RPMI8226 (cell line): ENCODE measurements at regions not wholly inside any gene's neighbourhood (a gene's known extent, or its start where the extent isn't known, plus 50 kb on each side); places are given as distances from the start of the nearest gene placed in this dataset.
"Not testable (repeated sequence)": the region's sequence is repeated elsewhere in the genome, so short reads cannot be mapped to it uniquely, and the experiment has no call there.

Experiments used
- DNase-seq: peaks from one replicate; pipeline ENCODE4 v3.0.0-alpha.2; 2015

DNA sequence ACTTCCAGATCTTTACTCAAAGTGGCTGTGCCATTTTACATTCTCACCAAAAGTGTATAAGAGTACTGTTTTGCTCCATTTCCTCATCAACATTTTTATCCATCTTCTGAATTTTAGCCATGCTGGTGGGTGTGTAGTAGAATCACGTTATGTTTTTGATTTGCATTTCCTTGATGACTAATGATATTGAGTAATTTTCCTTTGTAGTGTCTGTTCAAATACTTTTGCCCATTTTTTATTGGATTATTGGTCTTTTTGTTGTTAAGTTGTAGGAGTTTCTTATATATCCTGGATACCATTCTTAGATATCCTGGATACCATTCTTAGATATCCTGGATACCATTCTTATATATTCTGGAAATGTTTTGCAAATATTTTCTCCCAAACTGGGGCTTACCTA lies 344.9 kb downstream of the LRRC3B start:
- DNase-seq, result no peak

DNA sequence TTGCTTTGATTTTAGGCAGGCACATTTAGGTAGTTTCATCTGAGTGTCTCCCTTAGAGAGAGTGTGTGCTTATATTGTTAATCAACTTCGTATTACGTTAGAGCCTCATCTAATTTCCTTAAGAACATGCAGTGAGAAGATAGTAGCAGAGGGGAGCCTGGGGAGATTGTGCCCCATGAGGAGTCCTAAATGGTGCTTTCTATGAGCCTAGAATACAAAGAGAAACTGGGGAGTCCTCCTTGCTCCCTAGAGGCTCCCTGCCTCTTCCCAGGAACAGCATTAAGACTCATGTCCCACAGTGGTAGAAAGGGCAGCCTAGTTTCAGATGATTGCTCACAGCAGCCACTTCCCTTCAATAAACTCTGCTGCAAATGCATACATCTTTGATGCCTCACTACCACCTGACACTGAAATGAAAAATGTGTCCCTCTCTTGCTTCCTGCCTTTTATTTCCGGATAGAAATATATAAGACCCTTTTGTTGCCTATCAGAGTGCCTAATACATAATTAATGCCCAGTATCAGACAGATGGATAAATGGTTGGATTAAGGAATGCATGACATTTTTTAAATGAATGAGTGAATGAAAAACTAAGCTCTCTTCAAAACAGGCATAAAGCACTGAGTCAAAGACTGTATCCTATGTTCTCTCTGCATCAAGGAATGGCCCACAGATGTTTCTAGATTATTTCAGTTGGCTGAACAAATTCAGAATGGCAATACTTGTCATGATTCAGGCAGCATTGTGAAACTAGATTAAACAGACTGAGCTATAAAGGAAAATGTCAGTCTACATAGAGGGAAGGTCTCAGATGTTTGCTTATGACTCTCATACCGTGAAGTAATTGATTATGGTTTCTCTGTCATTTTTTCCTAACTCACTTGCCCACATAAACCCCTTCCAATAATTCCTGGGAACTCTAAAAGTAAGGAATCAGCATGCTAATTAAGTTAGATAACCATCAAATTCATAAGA lies 362.1 kb downstream of the LRRC3B start:
- DNase-seq, result no peak

DNA sequence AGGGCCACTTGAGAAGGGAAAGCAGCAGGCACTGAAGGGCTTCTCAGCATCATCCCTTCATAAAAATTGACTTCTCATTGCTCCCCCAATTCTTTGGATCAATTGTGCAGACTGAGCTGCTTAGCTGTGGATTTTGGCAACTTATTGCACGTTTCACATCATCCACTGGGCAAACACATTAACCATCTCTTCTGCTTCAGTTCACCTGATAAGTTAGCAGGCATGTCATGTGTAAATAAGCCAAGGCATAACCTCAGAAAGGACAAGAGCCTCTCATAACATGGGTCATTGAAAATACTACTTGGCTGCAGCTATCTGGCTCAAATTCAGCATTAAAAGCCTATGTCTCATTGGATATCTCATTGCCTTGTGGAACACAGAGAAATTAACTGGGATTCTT lies 366.5 kb downstream of the LRRC3B start:
- no peak for DNase-seq

DNA sequence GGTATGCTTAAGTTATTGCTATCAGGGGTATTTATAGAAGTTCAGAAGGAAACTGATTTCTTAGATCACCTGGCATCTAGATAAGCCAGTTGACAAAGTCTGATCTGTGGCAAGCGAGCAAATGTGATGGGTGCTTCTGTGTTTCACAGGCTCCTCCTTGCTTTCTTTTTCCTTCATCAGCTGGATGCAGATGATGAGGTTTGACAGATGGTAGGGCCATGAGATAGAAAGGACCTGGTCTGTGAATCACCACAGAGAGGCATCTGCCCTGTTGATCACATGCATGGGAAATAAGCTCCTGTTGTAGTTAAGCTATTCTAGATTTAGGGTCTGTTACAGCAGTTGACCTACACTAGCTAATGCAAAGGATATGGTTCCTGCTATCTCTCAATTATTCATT lies 372.0 kb downstream of the NEK10 start:
- DNase-seq, result no peak

DNA sequence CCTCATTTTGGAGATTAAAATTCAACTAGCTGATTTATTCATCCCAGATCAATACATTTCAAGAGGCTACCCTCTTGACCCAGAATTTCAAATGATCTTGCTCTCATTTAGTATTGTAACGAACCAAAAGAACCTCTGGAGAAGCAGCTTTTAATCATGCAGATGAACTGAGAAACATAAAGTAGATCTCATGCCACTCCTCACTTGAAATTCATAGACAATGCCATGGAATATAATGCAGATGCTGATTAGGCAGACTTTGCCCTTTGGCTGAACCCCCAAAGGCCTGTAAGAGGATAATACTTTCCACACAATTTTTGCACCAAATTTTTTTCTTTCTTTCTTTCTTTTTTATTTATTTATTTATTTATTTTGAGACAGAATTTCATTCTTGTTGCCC lies 358.3 kb downstream of the NEK10 start:
- no peak for DNase-seq

DNA sequence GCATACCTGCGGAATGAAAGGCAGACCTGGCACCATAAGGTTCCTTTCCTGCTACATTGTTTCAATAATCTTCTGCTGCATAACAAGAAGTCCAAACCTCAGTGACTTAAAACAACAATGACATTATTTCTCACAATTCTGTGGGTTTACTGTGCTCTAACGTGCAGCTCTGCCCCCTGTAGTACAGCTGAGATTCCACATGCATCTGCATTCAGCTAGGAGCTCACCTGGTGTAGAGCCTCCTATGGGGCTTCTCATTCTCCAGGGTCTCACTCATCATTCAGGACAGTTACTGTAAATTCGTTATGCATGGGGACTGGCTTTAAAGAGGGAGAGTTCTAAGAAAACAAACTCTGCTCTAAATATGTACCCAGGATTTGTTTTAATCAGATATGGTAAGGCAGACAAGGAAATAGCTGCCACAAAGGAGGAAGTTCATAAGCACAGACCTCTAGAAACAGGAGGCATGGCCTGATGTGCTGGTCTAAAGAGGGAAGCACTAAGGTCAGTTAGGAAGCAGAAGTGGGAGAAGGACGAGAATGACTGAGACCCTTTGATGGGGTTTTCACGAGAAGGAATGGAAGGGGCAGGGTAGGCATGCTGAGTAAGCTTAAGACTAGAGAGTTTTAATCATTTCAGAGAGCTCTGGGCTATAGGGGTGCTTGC lies 347.0 kb downstream of the NEK10 start:
- no peak for DNase-seq

DNA sequence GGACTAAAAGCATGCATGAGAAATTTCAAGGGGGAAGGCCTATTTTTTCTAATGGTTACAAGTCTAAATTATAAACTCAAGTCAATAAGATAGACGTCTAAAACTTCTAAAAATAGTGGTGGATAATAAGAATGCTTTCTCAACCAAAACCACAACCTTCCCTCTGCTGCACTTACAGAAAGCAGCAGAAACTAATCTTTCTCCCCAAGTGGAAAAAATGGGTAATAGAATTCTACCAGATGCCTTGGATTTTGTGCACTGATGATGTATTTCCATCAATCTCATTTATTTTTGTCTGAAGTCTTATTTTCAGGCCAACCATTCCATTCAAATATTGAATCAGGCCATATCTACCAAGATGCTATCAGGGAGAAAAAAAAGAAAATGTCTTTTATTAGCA lies 344.7 kb downstream of the NEK10 start:
- no peak for DNase-seq

DNA sequence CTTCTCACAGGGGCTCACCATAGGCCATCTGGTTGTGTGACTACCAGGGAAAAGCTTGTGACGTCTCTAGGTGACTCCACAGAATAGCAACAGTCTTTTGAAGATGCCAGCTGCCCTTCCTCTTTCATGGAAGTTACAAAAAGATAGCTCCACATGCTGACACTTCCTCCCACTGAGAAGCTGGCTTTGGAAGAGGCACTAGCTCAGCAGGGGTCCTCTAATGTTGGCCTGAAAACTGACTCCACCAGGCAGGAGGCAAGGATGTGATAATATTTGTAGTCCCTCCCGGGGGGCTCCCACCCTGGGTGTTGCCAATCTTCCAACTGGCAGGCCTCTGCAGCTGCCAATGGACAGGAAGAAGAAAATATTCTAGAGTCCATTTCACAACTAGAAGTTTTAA lies 343.5 kb downstream of the NEK10 start:
- no peak for DNase-seq

DNA sequence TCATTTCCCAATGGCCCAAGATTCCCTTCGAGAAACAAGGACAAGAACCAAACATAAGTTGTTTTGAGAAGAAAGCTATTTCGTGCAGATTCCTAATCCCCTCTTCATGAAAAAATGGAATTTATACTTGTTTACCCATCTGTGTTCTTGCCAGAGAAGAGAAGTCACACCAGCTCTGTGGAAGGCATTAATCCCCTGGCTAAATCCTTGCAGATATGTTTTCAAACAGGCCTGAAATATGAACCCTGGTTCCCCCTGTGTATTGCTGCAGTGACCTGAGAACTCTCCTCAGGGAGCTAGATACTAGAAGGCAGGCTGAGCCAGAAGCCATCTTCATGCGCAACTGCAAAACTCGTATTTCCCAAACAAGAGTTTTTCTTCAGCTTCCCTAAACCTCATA lies 337.7 kb downstream of the NEK10 start:
- no peak for DNase-seq

DNA sequence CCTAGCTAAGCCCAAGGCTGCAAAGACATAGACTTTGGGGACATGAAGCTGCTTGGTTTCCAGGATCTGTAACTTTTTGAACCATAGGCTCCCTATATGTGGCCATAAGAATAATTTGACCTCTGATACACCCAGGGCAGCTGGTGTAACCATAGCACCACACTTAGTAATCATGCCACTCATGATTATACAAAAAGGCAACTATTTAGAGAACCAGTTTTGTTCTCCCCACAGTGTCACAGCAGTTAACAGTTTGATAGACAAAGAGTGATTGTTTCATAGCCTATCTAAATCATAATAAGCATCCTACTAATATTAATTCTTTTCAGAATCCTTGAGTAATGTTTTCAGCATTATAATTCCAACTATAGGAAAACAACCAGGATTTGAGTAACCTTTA lies 334.9 kb downstream of the NEK10 start:
- no peak for DNase-seq

DNA sequence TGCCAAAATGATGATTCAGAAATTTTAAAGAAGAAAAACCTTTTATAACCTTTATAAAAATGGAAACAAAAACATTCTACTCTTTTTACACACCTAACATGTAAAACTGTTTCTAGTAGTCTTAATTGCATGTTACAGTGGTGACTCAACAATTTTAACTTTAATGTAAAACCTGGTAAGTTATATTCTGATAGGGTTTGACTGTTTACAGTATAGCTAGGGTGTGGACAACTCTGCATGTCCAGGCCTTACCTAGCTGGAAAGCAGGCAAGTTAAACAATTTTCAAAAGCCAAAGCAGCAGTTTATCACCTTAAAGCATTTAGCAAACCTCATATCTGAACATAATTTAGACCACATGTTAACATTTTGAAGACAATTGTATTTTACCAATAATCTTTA lies 328.5 kb downstream of the NEK10 start:
- no peak for DNase-seq

DNA sequence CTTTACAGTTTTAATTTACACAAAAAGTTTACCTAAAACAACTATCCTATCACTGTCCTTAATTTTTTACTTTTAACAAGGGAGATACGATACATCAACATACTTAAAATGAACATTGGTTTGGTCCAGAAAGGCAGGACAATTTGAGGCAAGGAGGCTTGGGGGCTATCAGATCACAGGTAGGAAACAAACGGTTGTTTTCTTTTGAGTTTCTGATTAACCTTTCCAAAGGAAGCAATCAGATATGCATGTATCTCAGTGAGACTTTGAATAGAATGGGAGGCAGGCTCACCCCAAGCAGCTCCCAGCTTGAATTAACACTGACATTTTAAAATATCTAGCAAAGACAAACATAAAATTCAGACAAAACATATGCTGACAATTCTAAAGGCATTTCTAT lies 326.6 kb downstream of the NEK10 start:
- not testable (repeated sequence) for DNase-seq

DNA sequence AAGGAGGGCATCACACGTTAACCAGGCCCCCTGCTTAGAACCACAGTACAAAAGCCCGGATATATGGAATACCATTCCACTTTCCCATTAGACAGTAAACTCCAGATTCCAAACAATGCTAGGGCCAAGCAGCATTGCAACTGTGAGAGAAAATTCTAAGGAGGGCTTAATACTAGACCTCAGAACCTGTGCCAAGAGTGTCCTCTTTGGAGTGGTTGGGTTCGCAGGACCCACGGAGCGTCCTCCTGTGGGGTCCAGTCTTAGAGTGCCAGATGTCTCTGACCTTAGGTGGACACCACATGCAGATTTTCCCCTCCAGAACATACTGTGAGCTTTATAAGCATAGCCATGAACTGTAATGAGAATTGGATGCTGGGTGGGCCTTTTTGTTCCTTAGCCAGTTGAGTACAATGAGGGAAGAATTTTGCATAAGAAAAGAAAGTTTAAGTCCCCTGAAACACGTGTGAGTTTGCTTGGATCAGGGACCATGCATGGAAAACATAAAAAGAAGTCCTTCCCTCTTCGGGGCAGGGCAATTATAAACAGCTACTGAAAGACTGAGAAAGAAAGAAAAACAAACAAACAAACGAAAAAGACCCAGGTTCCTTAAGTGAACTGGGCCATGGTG lies 325.7 kb downstream of the NEK10 start:
- DNase-seq, result no peak

DNA sequence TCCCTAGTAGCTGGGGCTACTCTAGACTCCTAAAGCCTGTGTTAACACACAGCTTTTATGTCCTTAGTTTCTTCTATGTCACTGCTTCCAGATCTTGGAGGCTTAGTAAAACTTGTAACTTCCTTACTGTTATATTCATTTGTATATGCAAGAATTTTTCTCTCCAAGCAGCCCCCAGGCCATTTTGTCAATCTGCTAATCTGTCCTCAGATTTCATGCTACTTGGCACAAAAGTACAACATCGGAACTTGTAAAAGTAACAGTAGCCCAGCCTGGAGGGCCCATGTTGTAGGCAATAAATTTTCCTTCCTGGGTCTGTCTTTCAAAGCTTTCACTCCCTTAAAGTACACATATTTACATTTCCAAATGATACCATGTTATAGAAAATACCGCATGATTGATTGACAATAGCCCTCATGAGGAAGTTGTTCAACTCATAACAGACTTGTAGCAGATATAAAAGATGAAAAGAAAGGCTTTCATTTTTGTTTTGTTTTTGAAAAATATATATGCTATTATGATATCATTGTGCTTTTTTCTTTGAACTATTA lies 324.2 kb downstream of the NEK10 start:
- DNase-seq, result no peak

DNA sequence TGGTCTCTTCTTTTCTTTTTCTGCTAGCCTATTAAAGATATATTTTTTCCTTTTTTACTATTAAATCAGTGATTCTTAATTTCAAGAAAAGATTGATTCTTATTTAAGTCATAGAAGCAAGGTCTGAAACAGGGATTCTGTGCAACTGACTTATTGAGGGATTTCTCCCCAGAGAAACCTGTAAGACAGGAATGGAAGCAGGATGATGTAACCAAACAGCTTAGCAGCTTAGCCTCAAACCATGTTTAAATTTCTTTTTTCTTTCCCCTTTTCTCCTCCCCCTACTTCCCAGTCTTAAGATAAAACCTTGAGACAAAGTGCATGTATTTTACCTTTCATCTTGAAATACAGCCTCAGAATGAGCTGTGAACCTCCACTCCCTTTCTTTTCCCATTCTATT lies 322.8 kb downstream of the NEK10 start:
- no peak for DNase-seq

DNA sequence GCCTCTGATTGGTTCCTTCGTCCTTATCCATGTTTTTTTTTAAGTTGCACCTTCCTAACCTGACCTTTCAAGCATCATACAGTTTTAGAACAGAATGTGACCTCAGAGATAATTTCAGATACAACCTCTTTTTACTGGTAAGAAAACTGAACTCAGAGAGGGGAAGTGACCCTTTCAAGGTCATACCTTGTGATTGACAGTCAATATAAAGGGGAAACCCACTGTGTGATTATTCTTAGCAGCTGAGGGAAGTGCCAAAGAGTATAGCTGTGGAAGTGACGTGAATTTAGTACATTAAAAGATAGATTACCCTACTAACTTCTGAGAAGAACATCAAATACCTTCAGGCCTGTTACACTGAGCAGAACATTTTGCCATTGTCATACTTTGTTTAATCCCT lies 319.4 kb downstream of the NEK10 start:
- no peak for DNase-seq

DNA sequence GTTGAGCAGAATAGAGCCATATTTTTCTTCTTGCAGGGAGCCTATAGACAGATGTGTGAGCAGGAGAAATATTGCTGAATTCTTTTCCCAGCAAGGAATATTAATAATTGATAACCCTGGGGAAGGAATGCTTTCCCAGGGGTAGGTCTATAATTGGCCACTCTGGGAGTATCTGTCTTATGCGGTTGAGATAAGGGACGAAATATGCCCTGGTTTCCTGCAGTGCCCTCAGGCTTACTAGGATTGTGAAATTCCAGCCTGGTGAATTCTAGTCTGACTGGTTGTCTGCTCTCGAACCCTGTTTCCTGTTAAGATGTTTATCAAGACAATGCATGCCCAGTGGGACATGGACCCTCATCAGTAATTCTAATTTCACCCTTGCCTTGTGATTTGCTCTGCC lies 317.7 kb downstream of the NEK10 start:
- not testable (repeated sequence) for DNase-seq

DNA sequence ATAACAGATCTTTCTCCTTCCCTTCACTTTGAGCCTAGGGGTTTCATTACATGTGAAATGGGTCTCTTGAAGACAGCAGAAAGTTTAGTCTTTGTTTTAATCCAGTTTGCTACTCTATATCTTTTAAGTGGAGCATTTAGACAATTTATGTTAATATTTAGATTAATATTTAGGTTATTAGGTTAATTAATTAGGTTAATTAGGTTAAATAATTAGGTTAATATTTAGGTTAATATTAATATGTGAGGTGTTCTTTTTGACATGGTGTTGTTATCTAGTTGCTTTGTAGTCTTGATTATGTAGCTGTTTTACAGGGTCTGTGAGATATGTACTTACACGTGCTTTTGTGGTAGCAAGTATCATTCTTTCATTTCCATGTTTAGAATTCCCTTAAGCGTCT lies 312.9 kb downstream of the NEK10 start:
- DNase-seq, result no peak

DNA sequence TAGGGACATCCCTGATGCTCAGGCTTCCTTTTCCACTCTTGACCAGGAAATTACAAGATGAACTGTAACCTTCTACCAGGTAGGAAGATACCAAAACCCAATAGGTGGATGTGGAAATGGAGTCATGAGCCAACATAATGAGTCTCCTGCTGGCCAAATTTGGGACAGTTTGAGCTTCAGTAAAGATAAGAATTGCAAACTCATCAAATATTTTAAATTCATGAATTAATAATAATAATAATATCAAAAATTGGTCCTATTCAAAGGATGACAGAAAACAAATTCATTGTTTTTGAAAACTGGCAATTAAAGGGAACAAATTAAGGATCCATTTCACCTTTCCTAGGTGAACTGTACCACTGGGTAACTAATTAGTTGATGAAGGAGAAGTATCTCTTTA lies 309.7 kb downstream of the NEK10 start:
- DNase-seq, result no peak
